ENCODE measurements at regions not wholly inside any gene's neighbourhood (a gene's known extent, or its start where the extent isn't known, plus 50 kb on each side); places are given as distances from the start of the nearest gene placed in this dataset.

DNA sequence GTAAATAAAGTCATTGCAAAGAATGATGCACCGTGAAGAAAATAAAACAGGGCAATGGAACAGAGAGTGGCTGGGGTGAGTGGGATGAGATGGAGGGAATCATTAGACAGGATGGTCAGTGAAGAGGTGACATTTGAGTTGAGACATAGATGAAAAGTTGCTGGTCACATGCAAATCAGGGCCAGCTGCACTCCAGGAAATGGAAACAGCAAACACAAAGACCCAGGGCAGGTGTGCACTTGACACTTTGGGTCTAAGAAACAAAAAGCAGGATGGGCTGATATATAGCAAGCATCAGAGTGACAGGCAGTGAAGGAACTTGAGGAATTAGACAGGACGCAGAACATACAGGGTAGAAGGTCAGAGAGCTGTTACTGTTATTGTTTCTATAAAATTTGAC, 171.5 kb upstream of the RIPOR2 start:
- H3K27me3 ChIP-seq (ENCODE audit: insufficient read depth, low read length): no peaks in the 10 kb centered on the region
- no peaks in the 10 kb centered on the region for H3K4me1 ChIP-seq (ENCODE audit: insufficient read depth, low read length)
- no peaks in the 10 kb centered on the region for H3K9me3 ChIP-seq (ENCODE audit: insufficient read depth, low read depth, low read length)
- no peak overlapping the region for H3K4me3 ChIP-seq (ENCODE audit: low read length)
- no peak overlapping the region for H3K9ac ChIP-seq (ENCODE audit: low read depth, low read length)
- H3K27ac ChIP-seq (ENCODE audit: low read length): no peak overlapping the region
- H3K36me3 ChIP-seq (ENCODE audit: insufficient read depth, low read depth, low read length): no peaks in the 10 kb centered on the region

DNA sequence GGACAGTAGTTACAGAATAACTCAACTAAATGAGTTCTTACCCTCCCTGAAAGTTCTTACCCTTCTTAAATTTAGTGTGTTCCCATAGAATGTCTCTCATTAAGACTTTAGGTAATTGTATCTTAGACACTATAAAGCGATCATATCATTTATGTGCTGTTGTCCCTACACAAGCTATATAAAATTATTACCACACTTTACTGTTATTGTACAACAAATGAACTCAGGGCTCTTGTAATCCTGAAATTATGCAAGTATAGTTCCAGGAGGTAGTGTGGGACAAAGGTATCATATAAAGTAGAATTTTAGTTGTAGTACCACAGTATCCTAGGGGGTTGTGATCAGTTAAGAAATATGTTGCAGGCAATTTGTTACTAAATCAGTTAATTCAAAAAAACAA, 167.4 kb upstream of the CARMIL1 start:
- Histone ChIP-seq H3K36me3 (ENCODE audit: insufficient read depth, low read depth, low read length) (no peaks in the 10 kb centered on the region), H3K27ac (ENCODE audit: low read length) (no peak overlapping the region), H3K4me3 (ENCODE audit: low read length) (no peak overlapping the region), H3K4me1 (ENCODE audit: insufficient read depth, low read length) (no peaks in the 10 kb centered on the region), H3K9ac (ENCODE audit: low read depth, low read length) (no peak overlapping the region), H3K27me3 (ENCODE audit: insufficient read depth, low read length) (no peaks in the 10 kb centered on the region), H3K9me3 (ENCODE audit: insufficient read depth, low read depth, low read length) (no peaks in the 10 kb centered on the region)

GRCh38 chr6:25112322-25112773, 166.8 kb upstream of the CARMIL1 start:
- Histone ChIP-seq H3K9me3 (ENCODE audit: insufficient read depth, low read depth, low read length) (no peaks in the 10 kb centered on the region), H3K27me3 (ENCODE audit: insufficient read depth, low read length) (no peaks in the 10 kb centered on the region), H3K9ac (ENCODE audit: low read depth, low read length) (no peak overlapping the region), H3K4me1 (ENCODE audit: insufficient read depth, low read length) (no peaks in the 10 kb centered on the region), H3K4me3 (ENCODE audit: low read length) (no peak overlapping the region), H3K36me3 (ENCODE audit: insufficient read depth, low read depth, low read length) (no peaks in the 10 kb centered on the region), H3K27ac (ENCODE audit: low read length) (no peak overlapping the region)

- no peaks in the 10 kb centered on the region for H3K27me3 ChIP-seq (ENCODE audit: insufficient read depth, low read length)
- no peaks in the 10 kb centered on the region for H3K4me1 ChIP-seq (ENCODE audit: insufficient read depth, low read length)
- no peaks in the 10 kb centered on the region for H3K36me3 ChIP-seq (ENCODE audit: insufficient read depth, low read depth, low read length)
- H3K4me3 ChIP-seq (ENCODE audit: low read length): no peak overlapping the region
- no peaks in the 10 kb centered on the region for H3K9me3 ChIP-seq (ENCODE audit: insufficient read depth, low read depth, low read length)
- no peak overlapping the region for H3K9ac ChIP-seq (ENCODE audit: low read depth, low read length)
- H3K27ac ChIP-seq (ENCODE audit: low read length): no peak overlapping the region
Observed at GRCh38 chr6:25113436-25113835, 165.7 kb upstream of the CARMIL1 start.

DNA sequence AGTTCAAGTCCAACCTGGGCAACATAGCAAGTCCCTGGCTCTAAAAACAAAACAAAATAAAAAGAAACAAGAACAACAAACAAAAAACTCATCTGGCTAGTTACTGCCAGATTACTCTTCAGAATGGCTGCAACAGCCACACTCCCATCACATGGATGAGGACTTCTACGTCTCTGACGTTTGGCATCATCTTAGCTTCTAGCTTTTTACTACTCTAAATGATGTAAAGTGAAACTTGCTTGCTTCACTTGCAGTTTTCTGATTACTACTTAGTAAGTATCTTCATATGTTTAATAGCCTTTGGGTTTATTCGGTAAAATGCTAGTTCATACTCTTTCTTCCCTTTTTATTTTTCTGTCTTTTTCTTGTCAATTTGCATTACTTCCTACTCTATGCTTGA, 161.1 kb upstream of the CARMIL1 start:
- H3K4me3 ChIP-seq (ENCODE audit: low read length): no peak overlapping the region
- no peaks in the 10 kb centered on the region for H3K27me3 ChIP-seq (ENCODE audit: insufficient read depth, low read length)
- no peaks in the 10 kb centered on the region for H3K9me3 ChIP-seq (ENCODE audit: insufficient read depth, low read depth, low read length)
- no peaks in the 10 kb centered on the region for H3K4me1 ChIP-seq (ENCODE audit: insufficient read depth, low read length)
- no peak overlapping the region for H3K27ac ChIP-seq (ENCODE audit: low read length)
- H3K9ac ChIP-seq (ENCODE audit: low read depth, low read length): no peak overlapping the region
- H3K36me3 ChIP-seq (ENCODE audit: insufficient read depth, low read depth, low read length): no peaks in the 10 kb centered on the region

GRCh38 chr6:25121186-25121585, 158.0 kb upstream of the CARMIL1 start:
- H3K27ac ChIP-seq (ENCODE audit: low read length): no peak overlapping the region

DNA sequence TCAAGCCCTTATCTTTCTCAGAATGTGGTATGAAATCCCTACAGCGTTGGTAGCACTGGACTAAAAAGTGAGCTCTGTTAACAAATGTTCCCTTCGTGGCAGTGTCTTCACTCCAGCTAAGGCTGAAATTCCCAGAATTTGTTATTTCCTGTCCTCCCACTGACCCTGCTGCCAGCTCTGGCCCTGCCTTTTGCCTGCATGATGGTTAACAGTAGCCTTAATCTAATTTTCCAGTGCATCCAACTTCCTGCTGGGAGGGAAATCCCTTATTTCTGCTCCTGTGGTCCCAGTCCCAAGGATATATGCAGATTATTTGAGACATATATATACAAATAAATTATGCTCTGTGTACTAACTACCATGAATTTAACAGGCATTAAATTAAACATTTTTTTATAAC, 157.2 kb upstream of the CARMIL1 start:
- no peak overlapping the region for H3K4me3 ChIP-seq (ENCODE audit: low read length)

More at GRCh38 chr6:25121186-25121585, 158.0 kb upstream of the CARMIL1 start:
- Histone ChIP-seq H3K27me3 (ENCODE audit: insufficient read depth, low read length) (no peaks in the 10 kb centered on the region), H3K4me3 (ENCODE audit: low read length) (no peak overlapping the region), H3K4me1 (ENCODE audit: insufficient read depth, low read length) (no peaks in the 10 kb centered on the region), H3K9ac (ENCODE audit: low read depth, low read length) (no peak overlapping the region), H3K9me3 (ENCODE audit: insufficient read depth, low read depth, low read length) (no peaks in the 10 kb centered on the region), H3K36me3 (ENCODE audit: insufficient read depth, low read depth, low read length) (no peaks in the 10 kb centered on the region)

GRCh38 chr6:25122622-25123237, 156.4 kb upstream of the CARMIL1 start:
- H3K4me3 ChIP-seq (ENCODE audit: low read length): no peak overlapping the region
- H3K4me1 ChIP-seq (ENCODE audit: insufficient read depth, low read length): no peaks in the 10 kb centered on the region
- H3K27ac ChIP-seq (ENCODE audit: low read length): no peak overlapping the region
- no peak overlapping the region for H3K9ac ChIP-seq (ENCODE audit: low read depth, low read length)
- no peaks in the 10 kb centered on the region for H3K36me3 ChIP-seq (ENCODE audit: insufficient read depth, low read depth, low read length)
- H3K27me3 ChIP-seq (ENCODE audit: insufficient read depth, low read length): no peaks in the 10 kb centered on the region
- no peaks in the 10 kb centered on the region for H3K9me3 ChIP-seq (ENCODE audit: insufficient read depth, low read depth, low read length)

More for the DNA sequence above, 157.2 kb upstream of the CARMIL1 start:
- H3K27ac ChIP-seq (ENCODE audit: low read length): no peak overlapping the region
- H3K4me1 ChIP-seq (ENCODE audit: insufficient read depth, low read length): no peaks in the 10 kb centered on the region
- no peaks in the 10 kb centered on the region for H3K9me3 ChIP-seq (ENCODE audit: insufficient read depth, low read depth, low read length)
- no peak overlapping the region for H3K9ac ChIP-seq (ENCODE audit: low read depth, low read length)
- H3K27me3 ChIP-seq (ENCODE audit: insufficient read depth, low read length): no peaks in the 10 kb centered on the region
- H3K36me3 ChIP-seq (ENCODE audit: insufficient read depth, low read depth, low read length): no peaks in the 10 kb centered on the region

GRCh38 chr6:25124216-25124715, 154.9 kb upstream of the CARMIL1 start:
- H3K9me3 ChIP-seq (ENCODE audit: insufficient read depth, low read depth, low read length): no peaks in the 10 kb centered on the region
- no peaks in the 10 kb centered on the region for H3K27me3 ChIP-seq (ENCODE audit: insufficient read depth, low read length)
- no peaks in the 10 kb centered on the region for H3K36me3 ChIP-seq (ENCODE audit: insufficient read depth, low read depth, low read length)
- no peak overlapping the region for H3K27ac ChIP-seq (ENCODE audit: low read length)
- no peak overlapping the region for H3K9ac ChIP-seq (ENCODE audit: low read depth, low read length)
- peaks cover 9% of the 10 kb centered on the region; the same call in 1 of the 2 replicates for H3K4me1 ChIP-seq (ENCODE audit: insufficient read depth, low read length)
- no peak overlapping the region for H3K4me3 ChIP-seq (ENCODE audit: low read length)

- no peaks in the 10 kb centered on the region for H3K36me3 ChIP-seq (ENCODE audit: insufficient read depth, low read depth, low read length)
- no peak overlapping the region for H3K4me3 ChIP-seq (ENCODE audit: low read length)
- no peak overlapping the region for H3K27ac ChIP-seq (ENCODE audit: low read length)
Observed at GRCh38 chr6:25125736-25126135, 153.4 kb upstream of the CARMIL1 start.

DNA sequence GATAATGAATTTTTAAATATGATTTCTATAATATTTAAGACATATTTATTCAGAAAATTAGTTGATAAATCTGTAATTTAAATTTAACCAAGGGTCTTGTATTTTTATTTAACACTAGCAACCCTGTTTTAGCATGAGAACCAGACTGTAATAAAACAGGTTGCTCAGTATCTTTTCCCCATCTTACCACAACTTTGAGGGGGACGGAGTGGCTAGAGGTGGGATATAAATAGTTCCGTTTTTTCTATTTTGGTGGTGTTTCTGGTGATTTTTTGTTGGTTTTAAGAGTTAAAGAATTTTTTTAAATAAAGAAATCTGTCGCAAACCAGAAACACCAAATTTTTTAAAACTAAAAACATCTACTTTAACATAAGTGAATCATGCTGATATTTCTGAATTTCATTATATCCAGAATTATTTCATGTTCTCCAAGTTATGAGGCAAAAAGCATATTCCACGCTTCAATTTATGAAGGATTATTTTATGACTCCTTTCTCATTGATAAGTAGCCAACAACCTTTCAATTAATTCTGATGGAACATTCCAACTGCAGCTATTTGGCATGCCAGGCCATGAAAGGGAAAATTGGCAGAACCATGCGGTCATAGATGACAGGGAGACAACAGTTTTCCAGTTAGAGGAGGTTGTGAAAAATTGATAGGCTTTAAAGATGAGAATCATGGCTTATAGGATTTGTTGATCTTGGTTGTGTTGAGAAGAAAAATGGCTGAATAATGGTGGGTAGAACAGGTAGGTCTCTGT, 151.9 kb upstream of the CARMIL1 start:
- Histone ChIP-seq H3K4me3 (ENCODE audit: low read length) (no peak overlapping the region), H3K9me3 (ENCODE audit: insufficient read depth, low read depth, low read length) (peaks cover 5% of the 10 kb centered on the region; the same call in 1 of the 2 replicates), H3K27me3 (ENCODE audit: insufficient read depth, low read length) (no peaks in the 10 kb centered on the region), H3K9ac (ENCODE audit: low read depth, low read length) (no peak overlapping the region), H3K27ac (ENCODE audit: low read length) (no peak overlapping the region), H3K36me3 (ENCODE audit: insufficient read depth, low read depth, low read length) (no peaks in the 10 kb centered on the region), H3K4me1 (ENCODE audit: insufficient read depth, low read length) (peaks cover 9% of the 10 kb centered on the region; the same call in 1 of the 2 replicates)

More at GRCh38 chr6:25125736-25126135, 153.4 kb upstream of the CARMIL1 start:
- no peak overlapping the region for H3K9ac ChIP-seq (ENCODE audit: low read depth, low read length)
- no peaks in the 10 kb centered on the region for H3K27me3 ChIP-seq (ENCODE audit: insufficient read depth, low read length)
- peaks cover 9% of the 10 kb centered on the region; the same call in 1 of the 2 replicates for H3K4me1 ChIP-seq (ENCODE audit: insufficient read depth, low read length)
- H3K9me3 ChIP-seq (ENCODE audit: insufficient read depth, low read depth, low read length): no peaks in the 10 kb centered on the region

DNA sequence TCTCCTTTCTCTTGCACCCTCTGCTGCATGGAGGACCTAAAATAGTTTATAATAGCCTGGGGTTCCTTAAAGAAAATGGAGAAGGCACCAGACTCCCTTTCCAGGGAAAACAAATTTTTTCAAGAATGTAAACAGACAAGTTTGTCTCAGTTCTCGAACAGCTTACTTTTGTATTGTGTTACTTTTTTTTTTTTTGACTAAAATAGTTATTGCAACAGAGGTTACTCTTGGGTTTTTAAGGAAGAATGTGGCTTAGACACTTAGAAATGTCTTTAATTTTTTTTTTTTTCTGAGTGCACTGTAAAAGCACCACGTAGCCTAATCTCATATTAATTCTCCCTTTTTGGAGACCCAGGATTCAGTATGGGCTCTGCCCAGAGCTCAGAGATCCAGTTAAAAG, 148.7 kb upstream of the CARMIL1 start:
- Histone ChIP-seq H3K4me3 (ENCODE audit: low read length) (no peak overlapping the region), H3K27ac (ENCODE audit: low read length) (no peak overlapping the region), H3K9me3 (ENCODE audit: insufficient read depth, low read depth, low read length) (peaks cover 29% of the 10 kb centered on the region), H3K27me3 (ENCODE audit: insufficient read depth, low read length) (no peaks in the 10 kb centered on the region), H3K9ac (ENCODE audit: low read depth, low read length) (no peak overlapping the region), H3K4me1 (ENCODE audit: insufficient read depth, low read length) (peaks cover 9% of the 10 kb centered on the region; the same call in 1 of the 2 replicates), H3K36me3 (ENCODE audit: insufficient read depth, low read depth, low read length) (no peaks in the 10 kb centered on the region)

All from iPS-20b (cell line).